A673 (cell line): ENCODE measurements at regions not wholly inside any gene's neighbourhood (a gene's known extent, or its start where the extent isn't known, plus 50 kb on each side); places are given as distances from the start of the nearest gene placed in this dataset.

Source experiments
- EZH2 ChIP-seq: fragments of 200-600 bp; sonication (generic); IDR thresholded peaks from 2 replicates; pipeline ENCODE4 v1.6.1; 2017; ENCODE audit warnings: borderline replicate concordance, low read depth, mild to moderate bottlenecking, mixed read lengths, antibody characterized with exemption, low read length; ENCODE audit not compliant: poor library complexity, severe bottlenecking
- TF ChIP-seq, protein P1 (sequence below): fragments of 300-800, 200-600 bp; sonication (generic); conservative IDR thresholded peaks from 2 replicates; pipeline ENCODE4 v1.5.1; 2017; ENCODE audit warnings: low read depth, mild to moderate bottlenecking, antibody characterized with exemption, low read length, moderate library complexity, mixed read lengths

- TF ChIP-seq, protein P1, sequence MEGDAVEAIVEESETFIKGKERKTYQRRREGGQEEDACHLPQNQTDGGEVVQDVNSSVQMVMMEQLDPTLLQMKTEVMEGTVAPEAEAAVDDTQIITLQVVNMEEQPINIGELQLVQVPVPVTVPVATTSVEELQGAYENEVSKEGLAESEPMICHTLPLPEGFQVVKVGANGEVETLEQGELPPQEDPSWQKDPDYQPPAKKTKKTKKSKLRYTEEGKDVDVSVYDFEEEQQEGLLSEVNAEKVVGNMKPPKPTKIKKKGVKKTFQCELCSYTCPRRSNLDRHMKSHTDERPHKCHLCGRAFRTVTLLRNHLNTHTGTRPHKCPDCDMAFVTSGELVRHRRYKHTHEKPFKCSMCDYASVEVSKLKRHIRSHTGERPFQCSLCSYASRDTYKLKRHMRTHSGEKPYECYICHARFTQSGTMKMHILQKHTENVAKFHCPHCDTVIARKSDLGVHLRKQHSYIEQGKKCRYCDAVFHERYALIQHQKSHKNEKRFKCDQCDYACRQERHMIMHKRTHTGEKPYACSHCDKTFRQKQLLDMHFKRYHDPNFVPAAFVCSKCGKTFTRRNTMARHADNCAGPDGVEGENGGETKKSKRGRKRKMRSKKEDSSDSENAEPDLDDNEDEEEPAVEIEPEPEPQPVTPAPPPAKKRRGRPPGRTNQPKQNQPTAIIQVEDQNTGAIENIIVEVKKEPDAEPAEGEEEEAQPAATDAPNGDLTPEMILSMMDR, result no peak
- no peak for TF ChIP-seq EZH2
Observed at GRCh38 chr10:105879401-105879800, 1238.3 kb downstream of the SORCS3 start.
